ENCODE measurements at regions not wholly inside any gene's neighbourhood (a gene's known extent, or its start where the extent isn't known, plus 50 kb on each side); places are given as distances from the start of the nearest gene placed in this dataset.
"Not testable (repeated sequence)": the region's sequence is repeated elsewhere in the genome, so short reads cannot be mapped to it uniquely, and the experiment has no call there.

DNA sequence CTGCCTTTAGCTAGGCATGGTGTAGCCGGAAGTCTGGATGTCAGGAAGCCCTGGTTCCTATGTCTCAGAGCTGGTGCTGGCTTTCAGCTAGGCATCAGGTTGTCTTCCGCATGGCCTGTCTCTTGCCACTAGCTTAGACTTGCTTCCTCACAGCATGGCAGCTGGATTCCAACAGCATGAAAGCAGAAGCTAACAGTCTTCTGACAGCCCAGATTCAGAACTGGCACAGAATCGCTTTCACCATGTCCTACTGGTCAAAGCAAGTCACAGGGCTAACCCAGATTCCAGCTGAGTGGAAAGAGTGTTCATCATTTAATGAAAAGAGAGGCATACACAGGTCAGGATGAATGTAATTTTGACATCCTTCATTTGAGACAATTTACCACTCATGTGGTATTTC, 1050.5 kb downstream of the ROBO2 start:
- Histone ChIP-seq H3K4me3 (no peak overlapping the region), H3K27me3 (no peaks in the 10 kb centered on the region), H3K27ac (no peak overlapping the region), H3K4me1 (no peaks in the 10 kb centered on the region), H3K9me3 (no peaks in the 10 kb centered on the region), H3K36me3 (no peaks in the 10 kb centered on the region)
- no peak for DNase-seq
- no peak for TF ChIP-seq CTCF (IDR thresholded peaks at IDR 0.05)
- TF ChIP-seq POLR2A (IDR thresholded peaks at IDR 0.05), result no peak

GRCh38 chr3:78091478-78092119, 1051.7 kb downstream of the ROBO2 start:
- H3K27me3 ChIP-seq, result no peaks in the 10 kb centered on the region
- no peaks in the 10 kb centered on the region for H3K9me3 ChIP-seq
- TF ChIP-seq CTCF (IDR thresholded peaks at IDR 0.05) (no peak), POLR2A (IDR thresholded peaks at IDR 0.05) (no peak)
- no peak for DNase-seq
- no peaks in the 10 kb centered on the region for H3K4me1 ChIP-seq
- H3K4me3 ChIP-seq, result no peak overlapping the region
- no peak overlapping the region for H3K27ac ChIP-seq
- H3K36me3 ChIP-seq, result no peaks in the 10 kb centered on the region

- H3K4me3 ChIP-seq, H3K27ac ChIP-seq, H3K9me3 ChIP-seq, H3K27me3 ChIP-seq, H3K36me3 ChIP-seq, H3K4me1 ChIP-seq, DNase-seq: not testable (repeated sequence)
Measured at GRCh38 chr3:78092574-78092973, 1052.7 kb downstream of the ROBO2 start.

GRCh38 chr3:78096488-78097255, 1056.8 kb downstream of the ROBO2 start:
- no peaks in the 10 kb centered on the region for H3K36me3 ChIP-seq
- no peaks in the 10 kb centered on the region for H3K9me3 ChIP-seq
- no peak for TF ChIP-seq CTCF (IDR thresholded peaks at IDR 0.05)
- no peak for TF ChIP-seq POLR2A (IDR thresholded peaks at IDR 0.05)
- DNase-seq, result no peak
- H3K27me3 ChIP-seq, result no peaks in the 10 kb centered on the region
- H3K4me3 ChIP-seq, result no peak overlapping the region
- no peaks in the 10 kb centered on the region for H3K4me1 ChIP-seq
- no peak overlapping the region for H3K27ac ChIP-seq

DNA sequence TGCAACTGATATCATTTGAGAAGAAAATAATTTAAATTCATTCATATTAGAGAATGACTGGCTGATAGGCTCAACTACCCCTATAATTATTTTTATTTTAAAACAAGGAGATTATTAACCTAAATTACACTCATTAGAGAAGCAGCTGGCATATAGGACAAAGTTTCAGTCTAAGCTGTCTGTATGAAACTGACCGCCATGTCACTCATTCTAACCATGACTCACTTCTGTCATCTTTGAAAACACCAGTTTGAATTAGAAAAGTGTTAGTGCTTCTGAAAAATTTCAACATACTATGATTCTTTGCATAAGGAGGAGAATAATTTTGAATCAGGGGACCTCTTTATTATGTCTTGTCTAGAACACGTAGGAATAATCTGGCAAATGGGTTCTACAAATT, 1058.5 kb downstream of the ROBO2 start:
- TF ChIP-seq CTCF (IDR thresholded peaks at IDR 0.05) (no peak), POLR2A (IDR thresholded peaks at IDR 0.05) (no peak)
- Histone ChIP-seq H3K9me3 (no peaks in the 10 kb centered on the region), H3K27me3 (no peaks in the 10 kb centered on the region), H3K4me3 (no peak overlapping the region), H3K27ac (no peak overlapping the region), H3K4me1 (no peaks in the 10 kb centered on the region), H3K36me3 (no peaks in the 10 kb centered on the region)
- no peak for DNase-seq

GRCh38 chr3:78101384-78101783, 1061.5 kb downstream of the ROBO2 start:
- TF ChIP-seq POLR2A (IDR thresholded peaks at IDR 0.05), result no peak
- no peak for TF ChIP-seq CTCF (IDR thresholded peaks at IDR 0.05)
- H3K9me3 ChIP-seq, result no peaks in the 10 kb centered on the region
- H3K4me3 ChIP-seq, result no peak overlapping the region
- no peaks in the 10 kb centered on the region for H3K4me1 ChIP-seq
- no peaks in the 10 kb centered on the region for H3K27me3 ChIP-seq
- H3K36me3 ChIP-seq, result no peaks in the 10 kb centered on the region
- DNase-seq, result no peak
- H3K27ac ChIP-seq, result no peak overlapping the region

- not testable (repeated sequence) for H3K4me3 ChIP-seq, H3K27me3 ChIP-seq, H3K36me3 ChIP-seq, DNase-seq, H3K4me1 ChIP-seq, H3K9me3 ChIP-seq, H3K27ac ChIP-seq
Measured at GRCh38 chr3:78108269-78108961, 1068.5 kb downstream of the ROBO2 start.

Data from Peyer's patch (tissue), 4 donors.